Aorta (tissue), 5 donors: ENCODE measurements at regions not wholly inside any gene's neighbourhood (a gene's known extent, or its start where the extent isn't known, plus 50 kb on each side); places are given as distances from the start of the nearest gene placed in this dataset.

Experiments
- ATAC-seq: fragments of 200-7000 bp; cut with Tn5 transposase; one replicate; pipeline ENCODE4 v1.9.1; 2022; ENCODE audit warnings: moderate library complexity; ENCODE audit not compliant: low FRiP score
- DNase-seq, 2 donors: peaks; one replicate each; pipeline ENCODE4 v3.0.0-alpha.2; 2020
- H3K27ac ChIP-seq, 2 donors: one replicate each; pipeline ENCODE4 v1.5.1; 2013; ENCODE audit warnings: low read length in 2 of 2, mild to moderate bottlenecking in 2 of 2, moderate library complexity in 2 of 2, control low read depth in 1 of 2, inconsistent platforms in 1 of 2, low read depth in 1 of 2
- H3K27me3 ChIP-seq, 2 donors: one replicate each; pipeline ENCODE4 v1.6.1; 2013; ENCODE audit warnings: control low read depth in 1 of 2, low read length in 1 of 2, mild to moderate bottlenecking in 1 of 2, moderate library complexity in 1 of 2; ENCODE audit not compliant: insufficient read depth in 2 of 2, control insufficient read depth in 1 of 2
- H3K36me3 ChIP-seq, 2 donors: one replicate each; pipeline ENCODE4 v1.6.1; 2013; ENCODE audit warnings: control low read depth in 1 of 2, low read length in 1 of 2, mild to moderate bottlenecking in 1 of 2; ENCODE audit not compliant: insufficient read depth in 2 of 2, control insufficient read depth in 1 of 2
- H3K4me1 ChIP-seq, 2 donors: one replicate each; pipeline ENCODE4 v1.6.1; 2013; ENCODE audit warnings: low read length in 2 of 2, control low read depth in 1 of 2, mild to moderate bottlenecking in 1 of 2, moderate library complexity in 1 of 2; ENCODE audit not compliant: insufficient read depth in 2 of 2, control insufficient read depth in 1 of 2
- H3K4me3 ChIP-seq, 2 donors: one replicate each; pipeline ENCODE4 v1.5.1; 2013; ENCODE audit warnings: low read length in 2 of 2, control low read depth in 1 of 2, mild to moderate bottlenecking in 1 of 2
- H3K9me3 ChIP-seq: one replicate; pipeline ENCODE4 v1.6.1; 2013; ENCODE audit warnings: mild to moderate bottlenecking, low read length; ENCODE audit not compliant: control insufficient read depth
- WGBS, 2 donors: extraction: QIAGEN DNeasy Blood & Tissue Kit; methylation state at CpG; one replicate each; pipeline ENCODE4 v1.1.7; 2013; 5-methylcytosine and 5-hydroxymethylcytosine counted together
- intact Hi-C, 2 donors: fragments of 100-400 bp; cut with DNase I; formaldehyde crosslinking; loops; one replicate each; pipeline versions ENCODE4 v1.14.2 to v1.15.0; 2022
- donor health status: healthy with polysubstance abuse.
- donor health status: Bipolar disorder and iron deficiency.
- donor health status: DM: no; HTN: no; CAD: no.
- donor health status: DM: no; HTN: no; CAD: no.
- donor health status: DM: yes; HTN: yes; CAD: no.

- no peaks in the 10 kb centered on the region for H3K27me3 ChIP-seq
- intact Hi-C loops: no loop called here
- no peaks in the 10 kb centered on the region for H3K4me1 ChIP-seq
- WGBS, 2 donors: 51 to 62% methylated on average over 7 to 9 of the region's 9 CpGs
- no peak overlapping the region for H3K27ac ChIP-seq
- no peak overlapping the region for H3K4me3 ChIP-seq
- H3K9me3 ChIP-seq: no peaks in the 10 kb centered on the region
- DNase-seq (no peak), ATAC-seq (no peak)
- H3K36me3 ChIP-seq: no peaks in the 10 kb centered on the region
These were observed 115.1 kb upstream of the GJB5 start for GRCh38 chr1:34639701-34640100.

GRCh38 chr1:34640654-34641401 lies 114.0 kb upstream of the GJB5 start:
- intact Hi-C loops: no loop called here
- Histone ChIP-seq H3K36me3 (no peaks in the 10 kb centered on the region), H3K4me3 (no peak overlapping the region), H3K9me3 (no peaks in the 10 kb centered on the region), H3K27ac (no peak overlapping the region), H3K27me3 (no peaks in the 10 kb centered on the region), H3K4me1 (no peaks in the 10 kb centered on the region)
- DNase-seq: no peak
- ATAC-seq: no peak
- 62 to 64% methylated on average over 10 of the region's 10 CpGs for WGBS, 2 donors

GRCh38 chr1:34642679-34643078 lies 112.2 kb upstream of the GJB5 start:
- no peak overlapping the region for H3K4me3 ChIP-seq
- no peak overlapping the region for H3K27ac ChIP-seq
- intact Hi-C loops: no loop called here
- no peaks in the 10 kb centered on the region for H3K9me3 ChIP-seq
- DNase-seq (no peak), ATAC-seq (no peak)
- H3K27me3 ChIP-seq: no peaks in the 10 kb centered on the region
- H3K4me1 ChIP-seq: no peaks in the 10 kb centered on the region
- no peaks in the 10 kb centered on the region for H3K36me3 ChIP-seq
- 31 to 46% methylated on average over 1 of the region's 1 CpG for WGBS, 2 donors

- 24 to 28% methylated on average over 7 of the region's 7 CpGs for WGBS, 2 donors
- ATAC-seq (no peak), DNase-seq (no peak)
- no peaks in the 10 kb centered on the region for H3K9me3 ChIP-seq
- no peak overlapping the region for H3K27ac ChIP-seq
- no peaks in the 10 kb centered on the region for H3K27me3 ChIP-seq
- intact Hi-C loops: no loop called here
- H3K4me3 ChIP-seq: no peak overlapping the region
- no peaks in the 10 kb centered on the region for H3K4me1 ChIP-seq
- no peaks in the 10 kb centered on the region for H3K36me3 ChIP-seq
These were observed 109.6 kb upstream of the GJB5 start for GRCh38 chr1:34645109-34645688.

GRCh38 chr1:34645919-34646318 lies 108.9 kb upstream of the GJB5 start:
- no peak overlapping the region for H3K4me3 ChIP-seq
- no peaks in the 10 kb centered on the region for H3K36me3 ChIP-seq
- ATAC-seq: no peak
- H3K27ac ChIP-seq: no peak overlapping the region
- no peaks in the 10 kb centered on the region for H3K27me3 ChIP-seq
- H3K4me1 ChIP-seq: no peaks in the 10 kb centered on the region
- 35 to 40% methylated on average over 3 of the region's 3 CpGs for WGBS, 2 donors
- intact Hi-C loops: no loop called here
- H3K9me3 ChIP-seq: no peaks in the 10 kb centered on the region
- no peak for DNase-seq

GRCh38 chr1:34648501-34648900 lies 106.3 kb upstream of the GJB5 start:
- H3K27me3 ChIP-seq: no peaks in the 10 kb centered on the region
- H3K36me3 ChIP-seq: no peaks in the 10 kb centered on the region
- WGBS, 2 donors: 51 to 59% methylated on average over 6 of the region's 6 CpGs

GRCh38 chr1:34650090-34650489 lies 104.8 kb upstream of the GJB5 start:
- WGBS, 2 donors: 72 to 78% methylated on average over 1 of the region's 1 CpG
- DNase-seq (no peak), ATAC-seq (no peak)

More at GRCh38 chr1:34648501-34648900, 106.3 kb upstream of the GJB5 start:
- intact Hi-C loops: no loop called here
- Histone ChIP-seq H3K4me1 (no peaks in the 10 kb centered on the region), H3K27ac (no peak overlapping the region), H3K9me3 (no peaks in the 10 kb centered on the region), H3K4me3 (no peak overlapping the region)
- ATAC-seq (no peak), DNase-seq (no peak)

GRCh38 chr1:34650800-34651199 lies 104.0 kb upstream of the GJB5 start:
- no peaks in the 10 kb centered on the region for H3K27me3 ChIP-seq
- intact Hi-C loops: no loop called here

More at GRCh38 chr1:34650090-34650489, 104.8 kb upstream of the GJB5 start:
- Histone ChIP-seq H3K36me3 (no peaks in the 10 kb centered on the region), H3K27me3 (no peaks in the 10 kb centered on the region), H3K9me3 (no peaks in the 10 kb centered on the region), H3K4me1 (no peaks in the 10 kb centered on the region), H3K27ac (no peak overlapping the region), H3K4me3 (no peak overlapping the region)
- intact Hi-C loops: no loop called here

GRCh38 chr1:34653110-34653509 lies 101.7 kb upstream of the GJB5 start:
- WGBS, 2 donors: 72 to 76% methylated on average over 7 of the region's 7 CpGs
- Histone ChIP-seq H3K4me3 (no peak overlapping the region), H3K27me3 (no peaks in the 10 kb centered on the region), H3K36me3 (no peaks in the 10 kb centered on the region), H3K4me1 (no peaks in the 10 kb centered on the region), H3K27ac (no peak overlapping the region), H3K9me3 (no peaks in the 10 kb centered on the region)
- DNase-seq (no peak), ATAC-seq (no peak)
- intact Hi-C loops: no loop called here

More at GRCh38 chr1:34650800-34651199, 104.0 kb upstream of the GJB5 start:
- Histone ChIP-seq H3K9me3 (no peaks in the 10 kb centered on the region), H3K4me3 (no peak overlapping the region), H3K4me1 (no peaks in the 10 kb centered on the region), H3K27ac (no peak overlapping the region), H3K36me3 (no peaks in the 10 kb centered on the region)
- 81 to 84% methylated on average over 11 of the region's 11 CpGs for WGBS, 2 donors
- no peak for DNase-seq
- ATAC-seq: no peak
